Chondrocyte (in vitro differentiated cells): ENCODE measurements at regions not wholly inside any gene's neighbourhood (a gene's known extent, or its start where the extent isn't known, plus 50 kb on each side); places are given as distances from the start of the nearest gene placed in this dataset.

ENCODE experiments used
- DNase-seq: peaks from one replicate; pipeline ENCODE4 v3.0.0; 2021; ENCODE audit warnings: mixed read lengths, low spot score
- H3K27ac Mint-ChIP-seq: one replicate; pipeline ENCODE4 v1.8.0; 2021; ENCODE audit warnings: mild to moderate bottlenecking, moderate library complexity, mixed read lengths; ENCODE audit not compliant: unreplicated experiment
- H3K27me3 Mint-ChIP-seq: 2 replicates; pipeline ENCODE4 v1.8.0; 2021; ENCODE audit warnings: low read depth, mixed read lengths
- H3K36me3 Mint-ChIP-seq: 2 replicates; pipeline ENCODE4 v1.8.0; 2021; ENCODE audit warnings: low read depth, mixed read lengths
- H3K4me1 Mint-ChIP-seq: 2 replicates; pipeline ENCODE4 v1.8.0; 2021; ENCODE audit warnings: low read depth, mild to moderate bottlenecking, mixed read lengths
- H3K4me3 Mint-ChIP-seq: one replicate; pipeline ENCODE4 v1.8.0; 2021; ENCODE audit warnings: mild to moderate bottlenecking, moderate library complexity, mixed read lengths; ENCODE audit not compliant: unreplicated experiment
- H3K9me3 Mint-ChIP-seq: 2 replicates; pipeline ENCODE4 v1.8.0; 2021; ENCODE audit warnings: low read depth, mixed read lengths
- TF ChIP-seq, protein P1 (sequence below): fragments of 200-600 bp; sonication (generic); IDR thresholded peaks from 2 replicates; pipeline ENCODE4 v1.5.0; 2021; ENCODE audit warnings: antibody characterized with exemption, mild to moderate bottlenecking, moderate library complexity

DNA sequence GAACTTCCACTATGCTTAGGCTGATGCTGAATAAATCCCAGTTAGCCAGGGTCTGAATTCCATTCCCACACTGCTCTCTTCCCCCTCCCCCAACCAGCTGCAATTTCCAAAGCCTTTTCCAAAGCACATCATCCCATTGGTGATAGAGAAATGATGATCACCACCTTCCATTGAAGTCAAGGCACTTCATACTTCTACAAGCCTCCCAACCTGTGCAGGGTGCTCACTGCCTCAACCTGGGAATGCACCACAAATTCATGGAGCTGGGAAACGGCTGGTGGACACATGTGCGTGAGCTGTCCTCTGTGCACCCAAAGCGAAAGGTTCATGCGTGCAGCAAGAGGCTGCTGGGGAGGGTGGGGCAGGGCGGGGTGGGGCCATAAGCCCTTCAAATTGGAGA is 302.7 kb upstream of the IRX3 start:
- no peaks in the 10 kb centered on the region for H3K36me3 Mint-ChIP-seq
- H3K27ac Mint-ChIP-seq = no peak overlapping the region
- H3K27me3 Mint-ChIP-seq = peaks cover 23% of the 10 kb centered on the region
- H3K4me3 Mint-ChIP-seq = no peak overlapping the region
- DNase-seq = no peak
- TF ChIP-seq, protein P1, sequence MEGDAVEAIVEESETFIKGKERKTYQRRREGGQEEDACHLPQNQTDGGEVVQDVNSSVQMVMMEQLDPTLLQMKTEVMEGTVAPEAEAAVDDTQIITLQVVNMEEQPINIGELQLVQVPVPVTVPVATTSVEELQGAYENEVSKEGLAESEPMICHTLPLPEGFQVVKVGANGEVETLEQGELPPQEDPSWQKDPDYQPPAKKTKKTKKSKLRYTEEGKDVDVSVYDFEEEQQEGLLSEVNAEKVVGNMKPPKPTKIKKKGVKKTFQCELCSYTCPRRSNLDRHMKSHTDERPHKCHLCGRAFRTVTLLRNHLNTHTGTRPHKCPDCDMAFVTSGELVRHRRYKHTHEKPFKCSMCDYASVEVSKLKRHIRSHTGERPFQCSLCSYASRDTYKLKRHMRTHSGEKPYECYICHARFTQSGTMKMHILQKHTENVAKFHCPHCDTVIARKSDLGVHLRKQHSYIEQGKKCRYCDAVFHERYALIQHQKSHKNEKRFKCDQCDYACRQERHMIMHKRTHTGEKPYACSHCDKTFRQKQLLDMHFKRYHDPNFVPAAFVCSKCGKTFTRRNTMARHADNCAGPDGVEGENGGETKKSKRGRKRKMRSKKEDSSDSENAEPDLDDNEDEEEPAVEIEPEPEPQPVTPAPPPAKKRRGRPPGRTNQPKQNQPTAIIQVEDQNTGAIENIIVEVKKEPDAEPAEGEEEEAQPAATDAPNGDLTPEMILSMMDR = no peak
- H3K4me1 Mint-ChIP-seq = no peaks in the 10 kb centered on the region
- no peaks in the 10 kb centered on the region for H3K9me3 Mint-ChIP-seq

DNA sequence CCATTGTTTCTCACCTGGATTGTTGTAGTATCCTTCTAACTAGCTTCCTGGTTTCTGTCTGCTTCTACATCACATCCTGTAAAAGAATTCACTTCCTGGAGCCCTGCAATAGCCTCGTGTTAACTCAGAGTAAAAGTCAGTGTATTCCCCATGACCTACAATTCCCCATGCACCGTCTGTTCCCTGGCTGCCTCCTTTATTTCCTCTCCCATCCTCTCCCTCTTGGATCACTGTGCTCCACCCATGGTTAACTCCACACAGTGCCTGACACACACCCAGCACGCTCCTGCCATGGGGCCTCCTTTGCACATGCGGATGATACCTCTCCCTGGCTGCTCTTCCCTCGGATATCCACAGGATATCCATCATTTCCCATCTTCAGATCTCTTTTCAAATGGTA is 301.4 kb upstream of the IRX3 start:
- Mint-ChIP-seq H3K27me3 (peaks cover 19% of the 10 kb centered on the region), H3K4me3 (no peak overlapping the region), H3K4me1 (no peaks in the 10 kb centered on the region), H3K9me3 (no peaks in the 10 kb centered on the region), H3K27ac (no peak overlapping the region), H3K36me3 (no peaks in the 10 kb centered on the region)
- TF ChIP-seq, protein P1 = no peak
- DNase-seq = no peak

DNA sequence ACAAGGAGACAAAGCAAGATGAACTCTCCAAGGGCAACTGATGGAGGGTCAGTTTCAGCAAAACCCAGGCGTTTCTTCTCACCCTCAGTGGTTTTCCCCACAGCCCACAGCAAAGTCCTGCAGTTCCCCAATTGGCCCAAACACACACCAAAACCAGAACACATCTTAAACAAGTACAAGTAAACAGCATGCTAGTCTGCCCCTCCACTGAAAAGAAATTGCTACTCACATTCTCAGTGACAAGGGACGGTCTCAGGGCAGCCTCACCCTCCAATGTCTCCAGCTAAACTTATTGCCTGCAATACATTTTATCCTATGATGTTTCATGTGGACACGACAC is 300.6 kb upstream of the IRX3 start:
- Mint-ChIP-seq H3K27me3 (peaks cover 18% of the 10 kb centered on the region), H3K4me3 (no peak overlapping the region), H3K9me3 (no peaks in the 10 kb centered on the region), H3K4me1 (no peaks in the 10 kb centered on the region), H3K36me3 (no peaks in the 10 kb centered on the region), H3K27ac (no peak overlapping the region)
- TF ChIP-seq, protein P1 = no peak
- no peak for DNase-seq

DNA sequence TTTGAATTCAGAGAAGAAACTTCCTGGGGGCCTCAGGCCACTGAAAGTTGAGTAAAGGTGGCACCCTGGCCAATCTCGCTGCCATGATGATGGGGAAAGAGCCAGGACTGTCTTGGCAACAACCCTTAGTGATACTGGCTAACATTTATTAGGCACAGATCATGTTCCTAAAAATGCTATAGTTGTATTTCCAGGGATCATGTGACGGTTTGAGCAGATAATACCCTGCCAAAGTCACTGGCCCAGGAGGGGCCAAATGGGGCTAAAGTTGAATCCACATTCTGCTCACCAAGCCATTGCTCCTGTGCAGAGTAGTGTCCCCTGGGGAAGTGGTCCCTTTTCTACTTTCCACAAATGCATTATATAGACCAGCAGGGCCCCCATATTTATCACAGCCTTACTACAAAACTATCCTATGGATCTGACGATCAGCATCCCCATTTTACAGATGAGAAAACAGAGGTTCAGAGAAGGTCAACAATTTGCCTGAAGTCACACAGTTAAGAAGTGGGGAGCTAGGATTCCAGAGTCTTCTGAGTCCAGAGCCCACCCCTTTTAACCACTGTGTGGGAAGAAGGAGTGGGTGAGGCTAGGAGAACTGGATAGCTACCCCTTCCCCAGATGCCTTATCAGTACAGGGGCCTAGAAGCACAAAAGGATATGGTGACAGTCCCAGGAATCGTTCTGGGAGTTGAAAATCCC is 300.0 kb upstream of the IRX3 start:
- Mint-ChIP-seq H3K9me3 (no peaks in the 10 kb centered on the region), H3K4me3 (no peak overlapping the region), H3K4me1 (no peaks in the 10 kb centered on the region), H3K36me3 (no peaks in the 10 kb centered on the region), H3K27ac (no peak overlapping the region), H3K27me3 (peaks cover 17% of the 10 kb centered on the region)
- DNase-seq = no peak
- TF ChIP-seq, protein P1 = no peak

DNA sequence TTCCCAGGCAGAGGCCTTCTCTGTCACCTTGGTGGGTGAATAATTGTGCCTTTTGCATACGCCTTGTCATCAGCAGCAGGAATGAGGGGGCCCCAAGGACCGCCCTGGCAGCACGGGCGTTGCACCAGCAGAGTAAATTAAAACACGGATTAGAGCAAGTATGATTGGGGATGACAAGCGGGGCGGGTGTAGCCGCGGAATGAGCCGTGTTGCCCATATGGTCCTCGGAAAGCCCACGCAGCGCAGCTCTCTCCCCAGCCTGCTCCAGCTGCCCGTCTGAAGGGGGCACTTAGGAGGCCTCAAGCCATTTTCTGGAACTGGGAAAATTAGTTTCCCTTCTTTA is 299.4 kb upstream of the IRX3 start:
- H3K4me3 Mint-ChIP-seq = no peak overlapping the region
- peaks cover 17% of the 10 kb centered on the region for H3K27me3 Mint-ChIP-seq
- H3K4me1 Mint-ChIP-seq = no peaks in the 10 kb centered on the region
- no peak overlapping the region for H3K27ac Mint-ChIP-seq
- no peak for DNase-seq
- H3K9me3 Mint-ChIP-seq = no peaks in the 10 kb centered on the region
- TF ChIP-seq, protein P1 = no peak
- H3K36me3 Mint-ChIP-seq = no peaks in the 10 kb centered on the region
